ENCODE measurements at regions not wholly inside any gene's neighbourhood (a gene's known extent, or its start where the extent isn't known, plus 50 kb on each side); places are given as distances from the start of the nearest gene placed in this dataset.

DNA sequence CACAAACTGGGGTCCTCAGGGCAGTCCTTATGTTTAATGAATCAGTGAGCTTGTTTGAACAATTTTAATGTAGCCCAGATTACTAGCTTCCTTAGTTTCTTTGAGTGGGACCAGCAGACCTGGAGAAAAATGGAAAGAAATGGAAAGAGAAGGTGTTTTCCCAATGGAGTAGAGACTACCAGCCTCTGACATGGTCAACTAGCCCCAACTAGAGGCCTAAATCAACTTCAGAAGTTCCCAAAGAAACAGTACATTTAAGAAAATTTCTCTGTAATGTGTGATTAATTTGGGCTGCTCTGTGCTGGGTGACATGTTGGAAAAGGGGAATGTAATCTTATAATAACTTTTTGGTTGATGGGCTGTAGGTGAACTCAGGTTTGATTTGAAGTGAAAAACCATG is 310.9 kb downstream of the MFSD1 start:
- H3K4me3 ChIP-seq (ENCODE audit: low read depth, low read length), result no peak overlapping the region
- TF ChIP-seq, protein P1, sequence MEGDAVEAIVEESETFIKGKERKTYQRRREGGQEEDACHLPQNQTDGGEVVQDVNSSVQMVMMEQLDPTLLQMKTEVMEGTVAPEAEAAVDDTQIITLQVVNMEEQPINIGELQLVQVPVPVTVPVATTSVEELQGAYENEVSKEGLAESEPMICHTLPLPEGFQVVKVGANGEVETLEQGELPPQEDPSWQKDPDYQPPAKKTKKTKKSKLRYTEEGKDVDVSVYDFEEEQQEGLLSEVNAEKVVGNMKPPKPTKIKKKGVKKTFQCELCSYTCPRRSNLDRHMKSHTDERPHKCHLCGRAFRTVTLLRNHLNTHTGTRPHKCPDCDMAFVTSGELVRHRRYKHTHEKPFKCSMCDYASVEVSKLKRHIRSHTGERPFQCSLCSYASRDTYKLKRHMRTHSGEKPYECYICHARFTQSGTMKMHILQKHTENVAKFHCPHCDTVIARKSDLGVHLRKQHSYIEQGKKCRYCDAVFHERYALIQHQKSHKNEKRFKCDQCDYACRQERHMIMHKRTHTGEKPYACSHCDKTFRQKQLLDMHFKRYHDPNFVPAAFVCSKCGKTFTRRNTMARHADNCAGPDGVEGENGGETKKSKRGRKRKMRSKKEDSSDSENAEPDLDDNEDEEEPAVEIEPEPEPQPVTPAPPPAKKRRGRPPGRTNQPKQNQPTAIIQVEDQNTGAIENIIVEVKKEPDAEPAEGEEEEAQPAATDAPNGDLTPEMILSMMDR (conservative IDR thresholded peaks at IDR 0.05; ENCODE audit: low read depth, low read length), result no peak
- DNase-seq (ENCODE audit: low read depth), result no peak

DNA sequence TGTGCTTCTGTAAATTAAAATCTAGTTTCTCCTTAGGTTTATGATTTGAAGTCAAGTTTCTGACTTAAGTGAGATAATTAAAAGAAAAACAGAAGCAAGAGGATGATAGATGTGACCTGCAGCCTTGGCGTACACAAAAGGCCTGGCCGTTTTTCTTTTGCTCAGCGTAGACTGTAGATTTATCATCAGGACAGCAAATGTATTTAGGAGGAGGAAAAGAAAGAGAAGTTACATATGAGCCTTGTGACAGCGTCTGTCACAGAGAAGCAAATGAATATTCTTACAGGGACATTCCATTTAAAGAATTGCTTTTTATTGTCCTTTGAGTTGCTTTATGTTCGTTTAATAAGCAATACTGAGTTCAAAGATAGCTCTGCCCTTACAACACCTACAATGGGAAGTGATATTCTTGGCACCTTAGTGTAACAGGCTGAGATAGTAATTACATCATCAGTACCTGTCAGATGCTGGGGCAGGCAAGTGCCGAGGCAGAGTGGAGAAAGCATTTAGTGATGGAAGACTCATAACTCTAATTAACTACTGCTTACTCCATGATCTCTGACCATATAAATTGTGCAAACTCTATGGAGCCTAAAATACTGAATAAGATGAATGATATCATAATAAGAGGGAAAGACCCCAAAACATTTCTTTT is 311.5 kb downstream of the MFSD1 start:
- H3K4me3 ChIP-seq (ENCODE audit: low read depth, low read length), result no peak overlapping the region
- TF ChIP-seq, protein P1 (conservative IDR thresholded peaks at IDR 0.05; ENCODE audit: low read depth, low read length), result no peak
- no peak for DNase-seq (ENCODE audit: low read depth)

DNA sequence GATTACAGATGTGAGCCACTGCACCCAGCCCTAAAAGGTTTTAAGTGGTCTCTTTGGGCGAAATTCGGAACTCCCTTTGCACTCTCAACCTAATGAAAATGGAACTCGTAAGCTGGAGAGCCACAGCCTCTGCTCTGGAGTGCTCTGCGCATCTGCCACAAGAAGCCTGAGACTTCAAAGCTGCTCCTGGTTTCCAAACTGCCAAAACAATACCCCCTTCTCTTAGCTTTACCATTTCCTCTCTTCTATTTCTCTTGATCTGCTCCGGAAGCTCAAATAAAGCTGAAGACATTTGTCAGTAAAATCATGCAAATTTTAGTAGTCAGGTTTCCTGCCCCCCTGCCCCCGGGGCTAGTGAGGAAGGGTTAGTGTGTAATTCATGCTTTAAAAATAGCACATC is 312.7 kb downstream of the MFSD1 start:
- no peak for DNase-seq (ENCODE audit: low read depth)
- no peak overlapping the region for H3K4me3 ChIP-seq (ENCODE audit: low read depth, low read length)
- TF ChIP-seq, protein P1 (conservative IDR thresholded peaks at IDR 0.05; ENCODE audit: low read depth, low read length), result no peak

DNA sequence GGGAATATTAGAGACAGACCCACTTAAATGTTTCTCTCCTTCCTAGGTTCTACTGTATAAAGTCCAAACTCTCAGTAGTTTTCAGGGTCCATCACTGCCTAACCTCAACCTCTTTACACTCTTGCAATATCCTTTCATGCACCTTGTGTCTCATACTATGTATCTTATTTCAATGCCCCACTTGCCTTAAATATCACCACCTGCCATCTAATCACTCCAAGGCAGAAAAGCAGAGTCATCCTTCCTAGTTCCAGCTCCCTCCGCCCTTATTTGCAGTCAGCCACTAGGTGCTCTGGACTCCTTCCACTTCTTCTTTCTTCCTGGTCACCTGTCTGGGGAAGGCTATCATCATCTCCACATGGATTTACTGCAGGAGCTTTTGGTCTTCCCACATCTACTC is 322.0 kb downstream of the MFSD1 start:
- no peak for DNase-seq (ENCODE audit: low read depth)
- H3K4me3 ChIP-seq (ENCODE audit: low read depth, low read length), result no peak overlapping the region
- TF ChIP-seq, protein P1 (conservative IDR thresholded peaks at IDR 0.05; ENCODE audit: low read depth, low read length), result no peak

DNA sequence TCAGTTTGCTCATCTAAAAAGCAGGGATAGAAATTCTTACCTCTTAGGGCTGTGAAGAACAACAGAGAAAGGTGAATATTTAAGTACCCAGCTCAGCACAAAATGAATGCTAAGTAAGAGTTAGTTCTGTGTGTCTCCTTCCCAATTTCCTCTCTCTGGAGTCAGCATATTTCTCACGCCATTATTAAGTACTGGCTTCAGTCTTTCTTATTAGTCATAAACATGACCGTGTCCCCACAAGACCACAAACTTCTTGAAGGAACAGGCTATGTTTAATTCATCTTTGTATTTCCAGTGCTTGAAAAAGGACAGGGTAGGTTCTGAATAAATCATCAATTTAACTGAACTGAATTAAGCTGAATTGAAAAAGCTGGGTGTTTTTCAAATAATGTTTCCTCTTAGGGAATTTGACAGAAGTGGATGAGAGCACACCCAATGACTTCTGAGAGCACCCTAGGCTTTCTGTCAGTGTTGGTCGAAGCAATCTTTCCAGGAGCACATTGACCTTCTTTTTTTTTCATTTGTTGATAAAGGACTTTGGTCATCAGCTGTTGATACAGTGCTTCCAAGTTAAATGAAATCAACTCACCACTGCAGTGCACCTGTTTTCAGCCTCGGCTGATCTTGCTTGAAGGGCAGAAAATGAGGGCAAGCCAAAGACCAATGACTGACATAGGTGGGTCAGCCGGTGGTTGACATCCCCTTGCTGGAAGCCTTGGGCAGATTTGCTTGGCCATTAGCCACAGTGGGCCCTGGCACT is 324.6 kb downstream of the MFSD1 start:
- no peak overlapping the region for H3K4me3 ChIP-seq (ENCODE audit: low read depth, low read length)
- no peak for DNase-seq (ENCODE audit: low read depth)
- TF ChIP-seq, protein P1 (conservative IDR thresholded peaks at IDR 0.05; ENCODE audit: low read depth, low read length), result no peak

DNA sequence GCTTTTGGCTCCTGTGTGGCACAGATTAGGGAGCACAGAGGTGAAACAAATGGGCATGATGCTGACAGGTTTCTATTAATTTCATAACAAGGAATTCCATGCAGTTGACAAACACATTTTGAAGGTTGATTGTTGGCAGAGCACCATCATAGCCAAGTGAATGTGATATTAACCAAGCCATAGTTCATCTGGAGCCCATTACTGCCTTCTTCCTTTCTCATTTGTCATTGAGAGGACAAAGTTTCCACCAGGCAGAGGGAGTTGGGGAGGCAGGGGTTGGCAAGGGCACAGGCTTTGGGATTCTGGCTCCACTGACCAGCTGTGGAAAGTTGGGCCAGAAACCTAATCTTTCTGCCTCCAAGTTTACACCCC is 325.2 kb downstream of the MFSD1 start:
- no peak for DNase-seq (ENCODE audit: low read depth)
- TF ChIP-seq, protein P1 (conservative IDR thresholded peaks at IDR 0.05; ENCODE audit: low read depth, low read length), result no peak
- no peak overlapping the region for H3K4me3 ChIP-seq (ENCODE audit: low read depth, low read length)

DNA sequence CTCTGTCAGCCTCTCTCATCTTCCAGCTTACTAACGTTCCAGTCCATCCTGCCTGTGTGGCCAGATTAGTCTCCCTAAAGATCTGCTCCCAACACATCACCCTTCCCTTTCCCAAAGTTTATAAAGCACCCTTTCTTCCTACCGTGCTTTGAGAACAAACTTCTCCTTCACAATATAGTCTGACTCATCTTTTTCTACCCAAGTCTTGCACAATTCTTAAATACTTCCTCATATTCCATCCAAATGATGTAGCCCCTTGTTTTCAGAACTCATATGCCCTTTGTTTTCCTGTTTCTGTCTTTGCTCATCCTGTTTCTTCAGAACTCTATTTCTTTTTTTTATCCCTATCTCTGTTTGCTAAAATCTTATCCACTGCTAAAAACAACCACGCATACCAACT is 326.8 kb downstream of the MFSD1 start:
- no peak for DNase-seq (ENCODE audit: low read depth)
- TF ChIP-seq, protein P1 (conservative IDR thresholded peaks at IDR 0.05; ENCODE audit: low read depth, low read length), result no peak
- no peak overlapping the region for H3K4me3 ChIP-seq (ENCODE audit: low read depth, low read length)
